Hepatocyte (in vitro differentiated cells): ENCODE measurements at regions not wholly inside any gene's neighbourhood (a gene's known extent, or its start where the extent isn't known, plus 50 kb on each side); places are given as distances from the start of the nearest gene placed in this dataset.
"Not testable (repeated sequence)": the region's sequence is repeated elsewhere in the genome, so short reads cannot be mapped to it uniquely, and the experiment has no call there.

Experiments
- DNase-seq: peaks from one replicate; pipeline ENCODE4 v3.0.0-alpha.2; 2016; ENCODE audit warnings: low spot score
- H2AFZ ChIP-seq: fragments of 200-600 bp; sonication (generic); 2 replicates; pipeline ENCODE4 v1.6.0; 2016; ENCODE audit warnings: antibody characterized with exemption, mild to moderate bottlenecking
- H3K27ac ChIP-seq: fragments of 200-600 bp; sonication (generic); 2 replicates; pipeline ENCODE4 v1.5.1; 2016; ENCODE audit warnings: mild to moderate bottlenecking
- H3K27me3 ChIP-seq: fragments of 200-600 bp; sonication (generic); 2 replicates; pipeline ENCODE4 v1.6.1; 2016
- H3K36me3 ChIP-seq: fragments of 200-600 bp; sonication (generic); replicated peaks from 2 replicates; pipeline ENCODE4 v1.5.1; 2016; ENCODE audit warnings: low read depth; ENCODE audit not compliant: insufficient read depth
- H3K4me1 ChIP-seq: fragments of 200-600 bp; sonication (generic); 2 replicates; pipeline ENCODE4 v1.5.1; 2016; ENCODE audit warnings: mild to moderate bottlenecking, moderate library complexity; ENCODE audit not compliant: insufficient read depth
- H3K4me2 ChIP-seq: fragments of 200-600 bp; sonication (generic); 2 replicates; pipeline ENCODE4 v1.6.0; 2016
- H3K4me3 ChIP-seq: fragments of 200-600 bp; sonication (generic); 2 replicates; pipeline ENCODE4 v1.5.1; 2016; ENCODE audit warnings: mild to moderate bottlenecking
- H3K79me2 ChIP-seq: fragments of 200-600 bp; sonication (generic); 2 replicates; pipeline ENCODE4 v1.6.0; 2017; ENCODE audit warnings: mild to moderate bottlenecking
- H3K9me2 ChIP-seq: fragments of 200-600 bp; sonication (generic); replicated peaks from 2 replicates; pipeline ENCODE4 v1.6.0; 2017; ENCODE audit warnings: mild to moderate bottlenecking; ENCODE audit not compliant: insufficient read depth
- H3K9me3 ChIP-seq: fragments of 200-600 bp; sonication (generic); 2 replicates; pipeline ENCODE4 v1.5.1; 2016; ENCODE audit warnings: low read depth, mild to moderate bottlenecking
- H4K20me1 ChIP-seq: fragments of 200-600 bp; sonication (generic); 2 replicates; pipeline ENCODE4 v1.6.0; 2016; ENCODE audit warnings: mild to moderate bottlenecking; ENCODE audit not compliant: insufficient read depth, poor library complexity, severe bottlenecking
- CTCF ChIP-seq: fragments of 200-600 bp; sonication (generic); IDR thresholded peaks from 2 replicates; pipeline ENCODE4 v1.5.1; 2016; ENCODE audit warnings: antibody characterized with exemption, mild to moderate bottlenecking; ENCODE audit not compliant: poor library complexity
- EZH2 ChIP-seq: fragments of 200-600 bp; sonication (generic); IDR thresholded peaks from 2 replicates; pipeline ENCODE4 v1.6.1; 2016; ENCODE audit warnings: antibody characterized with exemption, mild to moderate bottlenecking, borderline replicate concordance
- EZH2phosphoT487 ChIP-seq: fragments of 200-600 bp; sonication (generic); IDR thresholded peaks from one replicate; pipeline ENCODE4 v1.6.1; 2018; ENCODE audit warnings: antibody characterized with exemption, mild to moderate bottlenecking, low read depth, moderate library complexity; ENCODE audit not compliant: unreplicated experiment, severe bottlenecking
- WGBS: methylation state at CpG from one replicate; pipeline ENCODE4 v1.1.6; 2016; ENCODE audit warnings: low lambda C conversion rate; ENCODE audit errors: missing lambda C conversion rate; 5-methylcytosine and 5-hydroxymethylcytosine counted together

DNA sequence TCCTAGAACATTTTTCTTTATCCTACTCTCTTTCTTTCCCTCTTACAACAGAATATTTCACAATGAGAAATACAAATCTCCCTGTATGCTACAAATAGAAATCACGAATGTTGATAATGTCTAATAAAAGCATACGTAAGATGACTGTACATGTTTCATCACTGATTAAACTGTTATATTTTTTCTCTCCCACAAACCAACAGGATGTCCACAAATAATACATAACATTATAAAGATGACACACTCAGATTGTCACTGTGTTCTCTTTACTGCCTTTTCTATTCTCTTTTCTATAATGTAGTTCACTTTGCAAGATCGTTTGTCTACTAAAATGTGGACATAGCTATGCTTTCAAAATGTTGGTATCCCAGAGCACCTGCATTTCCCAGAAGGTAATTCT lies 90.7 kb upstream of the PARP8 start:
- Histone ChIP-seq H3K4me2 (no peak overlapping the region), H3K9me3 (no peaks in the 10 kb centered on the region), H3K9me2 (no peaks in the 10 kb centered on the region), H3K27ac (no peak overlapping the region), H4K20me1 (no peaks in the 10 kb centered on the region), H3K27me3 (no peaks in the 10 kb centered on the region), H2AFZ (no peak overlapping the region), H3K79me2 (no peaks in the 10 kb centered on the region), H3K4me1 (no peaks in the 10 kb centered on the region), H3K36me3 (no peaks in the 10 kb centered on the region), H3K4me3 (no peak overlapping the region)
- 72% methylated on average over 3 of the region's 3 CpGs for WGBS
- DNase-seq = no peak
- no peak for TF ChIP-seq EZH2
- TF ChIP-seq CTCF = no peak
- no peak for TF ChIP-seq EZH2phosphoT487

DNA sequence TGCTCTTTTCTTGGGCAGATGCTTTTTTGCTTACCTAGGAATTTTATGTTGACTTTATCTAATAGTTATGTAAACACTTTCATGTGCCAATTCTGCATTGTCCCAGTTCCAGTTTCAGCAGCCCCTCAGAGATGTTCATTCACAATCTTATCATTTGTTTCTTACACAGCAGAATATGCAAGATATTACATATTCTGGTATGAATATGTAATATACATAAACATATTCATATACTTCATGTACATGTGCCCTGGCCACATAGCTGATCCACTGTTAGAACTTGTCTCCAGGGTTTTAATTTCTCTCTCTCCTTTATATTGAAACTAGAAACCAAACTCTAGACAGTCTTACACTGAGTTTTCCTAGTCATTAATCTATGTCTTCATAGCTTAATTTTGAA lies 90.2 kb upstream of the PARP8 start:
- H3K27me3 ChIP-seq = no peaks in the 10 kb centered on the region
- no peak overlapping the region for H3K4me2 ChIP-seq
- no peaks in the 10 kb centered on the region for H3K9me2 ChIP-seq
- H3K27ac ChIP-seq = no peak overlapping the region
- no peaks in the 10 kb centered on the region for H3K36me3 ChIP-seq
- no peak overlapping the region for H2AFZ ChIP-seq
- H3K9me3 ChIP-seq = no peaks in the 10 kb centered on the region
- TF ChIP-seq EZH2phosphoT487 (no peak), EZH2 (no peak), CTCF (no peak)
- no peaks in the 10 kb centered on the region for H4K20me1 ChIP-seq
- H3K4me3 ChIP-seq = no peak overlapping the region
- H3K79me2 ChIP-seq = no peaks in the 10 kb centered on the region
- no peaks in the 10 kb centered on the region for H3K4me1 ChIP-seq
- DNase-seq = no peak

DNA sequence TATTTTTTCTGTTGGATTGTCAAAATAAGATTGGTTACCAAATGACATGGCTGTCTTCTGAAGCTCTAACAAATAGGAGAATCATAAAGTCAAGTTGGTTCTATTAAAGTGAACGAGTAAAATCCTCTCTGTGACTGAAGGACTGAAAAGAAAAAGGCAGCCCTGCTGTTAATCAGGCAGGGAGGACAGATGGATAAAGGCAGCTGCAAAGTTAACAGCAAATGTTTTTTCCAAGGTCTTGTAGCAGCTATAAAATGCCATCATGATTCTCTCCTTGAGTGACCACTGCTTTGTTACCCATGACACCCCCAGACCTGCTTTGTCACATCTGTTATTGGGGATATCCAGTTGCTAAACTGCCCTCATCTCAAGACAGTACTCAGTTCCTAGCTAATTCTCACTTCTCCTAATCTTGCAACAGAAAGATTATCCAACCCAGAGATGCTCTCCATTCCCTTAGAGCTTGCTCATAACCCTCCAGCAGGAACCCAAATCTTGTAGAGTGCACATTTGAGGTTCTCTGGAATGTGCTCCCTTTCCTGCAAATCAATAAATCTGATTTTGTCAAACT lies 89.7 kb upstream of the PARP8 start:
- no peaks in the 10 kb centered on the region for H3K36me3 ChIP-seq
- no peaks in the 10 kb centered on the region for H3K9me3 ChIP-seq
- H3K27me3 ChIP-seq = no peaks in the 10 kb centered on the region
- no peaks in the 10 kb centered on the region for H3K9me2 ChIP-seq
- H3K27ac ChIP-seq = no peak overlapping the region
- no peaks in the 10 kb centered on the region for H3K4me1 ChIP-seq
- no peaks in the 10 kb centered on the region for H4K20me1 ChIP-seq
- no peak for TF ChIP-seq CTCF
- TF ChIP-seq EZH2 = no peak
- no peak for TF ChIP-seq EZH2phosphoT487
- H3K4me3 ChIP-seq = no peak overlapping the region
- H3K79me2 ChIP-seq = no peaks in the 10 kb centered on the region
- H2AFZ ChIP-seq = no peak overlapping the region
- no peak overlapping the region for H3K4me2 ChIP-seq
- 54% methylated on average over 1 of the region's 1 CpG for WGBS
- DNase-seq = no peak

GRCh38 chr5:50580506-50580905 lies 85.9 kb upstream of the PARP8 start:
- no peaks in the 10 kb centered on the region for H4K20me1 ChIP-seq
- no peaks in the 10 kb centered on the region for H3K79me2 ChIP-seq
- H3K9me3 ChIP-seq = no peaks in the 10 kb centered on the region
- no peak for DNase-seq
- H3K4me1 ChIP-seq = no peaks in the 10 kb centered on the region
- no peak overlapping the region for H3K4me3 ChIP-seq
- TF ChIP-seq EZH2phosphoT487 (no peak), EZH2 (no peak), CTCF (no peak)
- no peaks in the 10 kb centered on the region for H3K9me2 ChIP-seq
- H2AFZ ChIP-seq = no peak overlapping the region
- WGBS = 88% methylated on average over 6 of the region's 6 CpGs
- no peaks in the 10 kb centered on the region for H3K27me3 ChIP-seq
- no peak overlapping the region for H3K4me2 ChIP-seq
- no peaks in the 10 kb centered on the region for H3K36me3 ChIP-seq
- H3K27ac ChIP-seq = no peak overlapping the region

DNA sequence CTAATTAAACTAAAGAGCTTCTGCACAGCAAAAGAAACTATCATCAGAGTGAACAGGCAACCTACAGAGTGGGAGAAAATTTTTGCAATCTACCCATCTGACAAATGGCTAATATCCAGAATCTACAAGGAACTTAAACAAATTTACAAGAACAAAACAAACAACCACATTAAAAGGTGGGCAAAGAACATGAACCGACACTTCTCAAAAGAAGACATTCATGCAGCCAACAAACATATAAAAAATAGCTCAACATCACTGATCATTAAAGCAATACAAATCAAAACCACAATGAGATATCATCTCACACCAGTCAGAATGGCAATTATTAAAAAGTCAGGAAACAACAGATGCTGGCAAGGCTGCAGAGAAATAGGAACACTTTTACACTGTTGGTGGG lies 84.6 kb upstream of the PARP8 start:
- not testable (repeated sequence) for H3K9me2 ChIP-seq, H3K27ac ChIP-seq, H3K9me3 ChIP-seq, H3K4me2 ChIP-seq, H2AFZ ChIP-seq, DNase-seq, H3K27me3 ChIP-seq, H3K36me3 ChIP-seq, H3K79me2 ChIP-seq, H4K20me1 ChIP-seq, H3K4me1 ChIP-seq, H3K4me3 ChIP-seq
- 90% methylated on average over 1 of the region's 1 CpG for WGBS
